GM21723 (cell line): ENCODE measurements at regions not wholly inside any gene's neighbourhood (a gene's known extent, or its start where the extent isn't known, plus 50 kb on each side); places are given as distances from the start of the nearest gene placed in this dataset.
A peak's percentile ranks its signal among the peaks of the same experiment; 100 is the strongest.

Experiments used
- ATAC-seq: cut with Tn5 transposase; IDR thresholded peaks from one replicate; pipeline ENCODE4 v1.9.1; 2021; ENCODE audit warnings: mild to moderate bottlenecking, moderate library complexity; ENCODE audit not compliant: unreplicated experiment

DNA sequence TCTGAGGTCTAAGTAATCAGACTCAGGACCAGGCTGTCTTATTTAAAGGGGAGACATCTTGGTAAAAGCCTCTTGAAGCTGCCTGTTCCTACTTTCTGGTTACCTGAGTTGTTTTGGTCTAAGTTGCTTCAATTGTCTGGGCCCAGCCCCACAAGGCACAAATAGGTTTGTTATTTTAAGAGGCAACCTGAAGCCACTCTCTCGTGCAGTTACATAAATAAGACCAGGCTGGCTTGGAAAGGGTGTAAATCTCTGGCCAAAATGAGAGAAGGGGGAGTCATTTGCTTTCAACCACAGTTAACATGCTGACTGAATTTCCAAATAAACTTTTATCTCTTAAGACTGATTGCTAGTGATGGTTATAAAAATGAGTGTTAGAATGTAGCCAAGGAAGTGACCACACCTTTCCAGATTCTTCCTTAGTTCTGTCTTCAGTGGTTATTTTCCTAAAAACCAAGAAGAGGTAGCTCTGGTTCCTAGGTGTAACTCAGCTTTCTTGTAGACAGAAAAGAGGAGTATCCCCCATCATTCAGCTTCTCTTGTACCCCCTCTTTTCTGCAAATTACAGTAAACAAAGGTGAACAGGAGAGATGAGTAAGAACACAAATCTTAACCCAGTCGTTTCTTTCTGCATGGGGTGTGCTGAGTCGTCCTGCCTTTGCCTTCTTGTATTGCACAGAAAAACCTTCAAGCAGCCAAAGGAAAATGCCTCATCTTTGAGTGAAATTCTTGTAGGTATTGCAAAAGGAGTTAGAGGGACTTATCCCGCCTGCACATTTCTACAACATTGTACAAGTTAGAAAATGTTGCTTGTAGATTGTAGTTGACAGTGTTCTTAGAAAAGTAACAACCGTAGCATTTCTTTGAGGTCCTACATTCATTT, 161.5 kb upstream of the NT5C1B start:
- ATAC-seq, result no peak

GRCh38 chr2:18749912-18750526, 160.7 kb upstream of the NT5C1B start:
- ATAC-seq, result peak; percentile 41

GRCh38 chr2:18745431-18746272, 156.3 kb upstream of the NT5C1B start:
- ATAC-seq, result no peak

GRCh38 chr2:18741895-18742732, 152.7 kb upstream of the NT5C1B start:
- ATAC-seq, result no peak

- no peak for ATAC-seq
Observed at GRCh38 chr2:18741191-18741590, 151.8 kb upstream of the NT5C1B start.

DNA sequence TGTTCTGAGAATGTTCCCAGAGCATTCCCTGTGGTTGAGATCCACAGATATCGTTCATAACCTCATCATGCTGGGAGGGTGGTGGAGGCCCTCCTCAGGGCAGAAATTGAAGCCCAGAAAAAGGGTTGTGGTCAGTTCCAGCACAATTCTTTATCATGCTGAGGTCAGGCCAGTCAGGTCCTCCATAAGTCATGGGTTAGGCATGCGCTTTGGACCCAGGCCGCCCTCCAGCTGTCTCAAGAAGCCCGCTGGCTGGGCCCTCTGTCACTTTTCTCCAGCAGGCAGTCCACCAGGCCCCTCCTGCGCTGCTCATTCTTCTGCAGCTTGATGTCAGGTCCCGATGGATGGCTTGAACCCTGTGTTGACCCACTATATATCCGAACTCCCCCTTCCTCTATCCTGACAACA, 151.1 kb upstream of the NT5C1B start:
- ATAC-seq, result no peak

DNA sequence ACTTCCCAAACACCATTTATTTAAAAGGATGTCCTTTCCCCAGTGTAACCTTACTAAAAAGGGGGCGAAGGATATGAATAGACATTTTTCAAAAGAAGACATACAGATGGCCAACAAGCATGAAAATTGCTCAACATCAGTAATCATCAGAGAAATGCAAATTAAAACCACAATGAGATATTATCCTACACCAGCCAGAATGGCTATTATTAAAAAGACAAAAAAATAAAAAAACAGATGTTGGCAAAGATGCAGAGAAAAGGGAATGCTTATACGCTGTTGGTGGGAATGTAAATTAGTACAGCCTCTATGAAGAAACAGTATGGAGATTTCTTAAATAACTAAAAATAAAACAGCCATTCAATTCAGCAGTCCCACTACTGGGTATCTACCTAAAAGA, 142.3 kb upstream of the NT5C1B start:
- no peak for ATAC-seq

- no peak for ATAC-seq
Observed at GRCh38 chr2:18724371-18725145, 135.2 kb upstream of the NT5C1B start.

GRCh38 chr2:18723219-18723618, 133.8 kb upstream of the NT5C1B start:
- ATAC-seq, result no peak

GRCh38 chr2:18722101-18722500, 132.7 kb upstream of the NT5C1B start:
- ATAC-seq, result no peak

DNA sequence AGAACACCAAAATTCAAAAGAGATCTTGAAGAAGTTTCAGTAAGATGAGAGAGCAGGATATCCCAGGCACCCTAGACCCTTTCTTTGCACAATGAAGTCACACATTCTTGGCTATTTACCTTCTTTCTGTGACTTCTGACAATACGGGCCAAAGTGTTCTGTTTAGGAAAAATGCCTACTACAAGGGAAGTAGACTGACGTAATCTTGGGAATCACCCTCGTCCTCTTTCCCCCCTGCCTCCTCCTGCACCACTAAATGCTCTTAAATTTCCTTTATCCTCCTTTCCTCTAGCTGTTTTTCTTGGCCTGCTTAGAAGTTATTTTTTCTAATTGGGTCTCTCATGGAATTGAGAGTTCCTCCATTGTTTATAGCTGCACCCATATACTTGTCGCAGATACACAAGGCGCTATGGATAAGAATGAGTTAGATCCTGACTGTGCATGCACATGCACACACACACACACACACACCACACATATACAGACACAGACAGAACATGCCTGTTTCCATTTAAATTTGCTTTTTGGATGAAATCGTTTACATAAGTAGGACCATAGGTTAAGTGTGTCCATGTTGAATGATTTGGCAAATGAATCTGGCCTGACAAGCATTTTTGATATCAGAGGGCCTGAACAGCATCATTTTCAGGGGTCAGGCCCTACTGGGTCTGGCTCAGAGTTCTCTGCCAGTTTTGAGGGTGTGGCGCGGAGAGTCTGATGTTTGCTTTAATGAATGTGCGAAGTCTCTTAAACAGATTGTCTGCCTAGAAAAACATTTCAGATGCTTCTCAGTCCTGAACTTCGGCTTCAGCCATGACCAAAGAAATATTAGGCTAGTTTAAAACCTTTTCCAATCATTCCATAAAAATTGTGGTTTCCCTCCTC, 131.9 kb upstream of the NT5C1B start:
- ATAC-seq, result no peak

GRCh38 chr2:18719978-18720775, 130.8 kb upstream of the NT5C1B start:
- no peak for ATAC-seq

GRCh38 chr2:18708203-18708715, 118.9 kb upstream of the NT5C1B start:
- no peak for ATAC-seq

DNA sequence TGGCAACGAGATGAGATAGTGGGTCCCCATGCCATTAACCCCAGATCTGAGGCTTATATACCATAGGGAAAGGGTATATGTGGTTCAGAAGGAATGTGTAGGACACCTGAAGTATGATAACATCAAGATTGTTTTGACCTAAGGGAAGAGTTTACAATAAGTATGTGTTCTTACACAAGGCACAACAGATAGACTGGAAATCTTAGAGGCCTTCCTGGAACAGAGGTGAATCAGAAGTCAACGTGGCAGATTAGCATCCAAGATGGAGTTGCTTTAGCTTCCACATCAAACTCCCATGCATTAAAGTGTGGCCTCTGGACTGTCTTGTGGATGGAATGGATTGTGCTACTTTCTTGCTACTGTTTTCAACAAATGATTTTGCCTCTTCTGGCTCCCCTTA, 116.6 kb upstream of the NT5C1B start:
- ATAC-seq, result no peak

- ATAC-seq, result no peak
Observed at GRCh38 chr2:18704276-18704675, 114.9 kb upstream of the NT5C1B start.

GRCh38 chr2:18703555-18703954, 114.2 kb upstream of the NT5C1B start:
- no peak for ATAC-seq

- ATAC-seq, result no peak
Observed at GRCh38 chr2:18701981-18702380, 112.6 kb upstream of the NT5C1B start.

DNA sequence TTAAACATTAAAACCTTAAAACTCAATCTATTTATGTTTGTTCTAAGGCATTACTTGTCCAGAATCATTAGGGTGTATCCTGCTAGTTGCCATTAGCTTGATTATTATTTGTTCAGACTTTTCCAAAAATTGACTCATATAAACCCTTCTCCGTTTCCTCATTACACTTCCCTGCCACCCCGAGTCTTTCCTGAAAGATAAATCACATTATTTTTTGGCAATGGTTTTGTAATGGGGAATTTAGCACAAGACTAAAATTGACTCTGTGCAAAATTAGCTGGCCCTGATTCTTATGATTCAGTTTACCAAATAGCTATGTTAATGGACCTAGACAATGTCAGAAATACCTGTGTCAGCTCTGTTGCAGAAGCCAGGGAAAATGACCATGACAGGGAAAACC, 112.2 kb upstream of the NT5C1B start:
- no peak for ATAC-seq
